Suprapubic skin (tissue), 4 donors: ENCODE measurements at regions not wholly inside any gene's neighbourhood (a gene's known extent, or its start where the extent isn't known, plus 50 kb on each side); places are given as distances from the start of the nearest gene placed in this dataset.

ENCODE experiments used
- DNase-seq, 2 donors: peaks; one replicate each; pipeline ENCODE4 v3.0.0-alpha.2; 2019; ENCODE audit warnings: low spot score in 2 of 2
- H3K27ac ChIP-seq: fragments of 200-600 bp; sonication (generic); one replicate; pipeline ENCODE4 v1.5.1; 2019
- H3K27me3 ChIP-seq: fragments of 200-600 bp; sonication (generic); one replicate; pipeline ENCODE4 v1.5.1; 2019
- H3K36me3 ChIP-seq: fragments of 200-600 bp; sonication (generic); one replicate; pipeline ENCODE4 v1.5.1; 2019
- H3K4me1 ChIP-seq: fragments of 200-600 bp; sonication (generic); one replicate; pipeline ENCODE4 v1.5.1; 2019
- H3K4me3 ChIP-seq: fragments of 200-600 bp; sonication (generic); one replicate; pipeline ENCODE4 v1.5.1; 2019; ENCODE audit warnings: mild to moderate bottlenecking
- H3K9me3 ChIP-seq: fragments of 200-600 bp; sonication (generic); one replicate; pipeline ENCODE4 v1.5.1; 2019
- CTCF ChIP-seq, 2 donors: fragments of 200-600 bp in 1 of 2; fragments of 450-650 bp in 1 of 2; sonication (generic) in 1 of 2; IDR thresholded peaks; one replicate each; pipeline ENCODE4 v1.5.1; 2016 to 2019; ENCODE audit warnings: antibody characterized with exemption in 2 of 2, mild to moderate bottlenecking in 1 of 2, moderate library complexity in 1 of 2
- EP300 ChIP-seq: sonication (generic); formaldehyde crosslinking; IDR thresholded peaks from one replicate; pipeline ENCODE4 v1.6.1; 2017; ENCODE audit warnings: antibody characterized with exemption
- POLR2A ChIP-seq, 2 donors: fragments of 450-650 bp; IDR thresholded peaks; one replicate each; pipeline ENCODE4 v1.6.1; 2017; ENCODE audit warnings: antibody characterized with exemption in 2 of 2, mild to moderate bottlenecking in 2 of 2, moderate library complexity in 2 of 2
- POLR2AphosphoS5 ChIP-seq, 3 donors: sonication (generic); formaldehyde crosslinking; IDR thresholded peaks; one replicate each; pipeline ENCODE4 v1.6.1; 2017; ENCODE audit warnings: antibody characterized with exemption in 3 of 3
- WGBS: methylation state at CpG from one replicate; pipeline ENCODE4 v1.1.5; 2018; 5-methylcytosine and 5-hydroxymethylcytosine counted together

GRCh38 chr16:31704138-31704537 is 169.5 kb upstream of the ZNF267 start:
- TF ChIP-seq POLR2AphosphoS5 (IDR thresholded peaks at IDR 0.05) (no peak), EP300 (no peak), CTCF (IDR thresholded peaks at IDR 0.05) (no peak), POLR2A (IDR thresholded peaks at IDR 0.05) (no peak)
- peaks cover 62% of the 10 kb centered on the region for H3K36me3 ChIP-seq
- H3K4me1 ChIP-seq = peaks cover 10% of the 10 kb centered on the region
- no peak for DNase-seq
- H3K27me3 ChIP-seq = no peaks in the 10 kb centered on the region
- WGBS = 92% methylated on average over 9 of the region's 9 CpGs
- no peaks in the 10 kb centered on the region for H3K9me3 ChIP-seq
- no peak overlapping the region for H3K4me3 ChIP-seq
- H3K27ac ChIP-seq = no peak overlapping the region

GRCh38 chr16:31705371-31705770 is 168.2 kb upstream of the ZNF267 start:
- Histone ChIP-seq H3K27ac (no peak overlapping the region), H3K4me1 (peaks cover 10% of the 10 kb centered on the region), H3K4me3 (no peak overlapping the region), H3K36me3 (peaks cover 64% of the 10 kb centered on the region), H3K27me3 (no peaks in the 10 kb centered on the region), H3K9me3 (no peaks in the 10 kb centered on the region)
- no peak for TF ChIP-seq POLR2A (IDR thresholded peaks at IDR 0.05)
- TF ChIP-seq EP300 = no peak
- TF ChIP-seq CTCF (IDR thresholded peaks at IDR 0.05) = no peak
- TF ChIP-seq POLR2AphosphoS5 (IDR thresholded peaks at IDR 0.05) = no peak
- DNase-seq = no peak
- WGBS = 100% methylated on average over 3 of the region's 5 CpGs

- peaks cover 64% of the 10 kb centered on the region for H3K36me3 ChIP-seq
- H3K4me3 ChIP-seq = no peak overlapping the region
- peaks cover 5% of the 10 kb centered on the region for H3K4me1 ChIP-seq
- H3K9me3 ChIP-seq = no peaks in the 10 kb centered on the region
- no peaks in the 10 kb centered on the region for H3K27me3 ChIP-seq
- TF ChIP-seq POLR2AphosphoS5 (IDR thresholded peaks at IDR 0.05) (no peak), EP300 (no peak), POLR2A (IDR thresholded peaks at IDR 0.05) (no peak), CTCF (IDR thresholded peaks at IDR 0.05) (no peak)
- DNase-seq = no peak
- H3K27ac ChIP-seq = no peak overlapping the region
- 100% methylated on average over 3 of the region's 9 CpGs for WGBS
Measured at GRCh38 chr16:31706318-31706717, 167.3 kb upstream of the ZNF267 start.

GRCh38 chr16:31706925-31707324 is 166.7 kb upstream of the ZNF267 start:
- no peak overlapping the region for H3K4me3 ChIP-seq
- H3K9me3 ChIP-seq = no peaks in the 10 kb centered on the region
- TF ChIP-seq POLR2A (IDR thresholded peaks at IDR 0.05) (no peak), POLR2AphosphoS5 (IDR thresholded peaks at IDR 0.05) (no peak), EP300 (no peak), CTCF (IDR thresholded peaks at IDR 0.05) (no peak)
- H3K4me1 ChIP-seq = no peaks in the 10 kb centered on the region
- H3K27me3 ChIP-seq = no peaks in the 10 kb centered on the region
- no peak for DNase-seq
- WGBS = 90% methylated on average over 2 of the region's 4 CpGs
- H3K27ac ChIP-seq = no peak overlapping the region
- peaks cover 64% of the 10 kb centered on the region for H3K36me3 ChIP-seq

GRCh38 chr16:31707743-31708335 is 165.8 kb upstream of the ZNF267 start:
- DNase-seq = no peak
- Histone ChIP-seq H3K4me3 (no peak overlapping the region), H3K9me3 (no peaks in the 10 kb centered on the region), H3K4me1 (peaks cover 2% of the 10 kb centered on the region), H3K27me3 (no peaks in the 10 kb centered on the region), H3K27ac (no peak overlapping the region), H3K36me3 (peaks cover 64% of the 10 kb centered on the region)
- 96% methylated on average over 6 of the region's 10 CpGs for WGBS
- TF ChIP-seq POLR2A (IDR thresholded peaks at IDR 0.05) (no peak), POLR2AphosphoS5 (IDR thresholded peaks at IDR 0.05) (no peak), EP300 (no peak), CTCF (IDR thresholded peaks at IDR 0.05) (no peak)
